Prostate gland (tissue), 2 donors: ENCODE measurements at regions not wholly inside any gene's neighbourhood (a gene's known extent, or its start where the extent isn't known, plus 50 kb on each side); places are given as distances from the start of the nearest gene placed in this dataset.

Source experiments
- DNase-seq: peaks from one replicate; pipeline ENCODE4 v3.0.0-alpha.2; 2019; ENCODE audit warnings: low spot score
- H3K27ac ChIP-seq, 2 donors: fragments of 200-600 bp; sonication (generic); 2 replicates each; pipeline ENCODE4 v1.5.1; 2017 to 2019
- H3K27me3 ChIP-seq: fragments of 200-600 bp; sonication (generic); replicated peaks from 2 replicates; pipeline ENCODE4 v1.5.1; 2019; ENCODE audit not compliant: insufficient read depth
- H3K36me3 ChIP-seq, 2 donors: fragments of 200-600 bp; sonication (generic); 1 replicate in 1 of 2; 2 replicates in 1 of 2; pipeline versions ENCODE4 v1.5.1 to v1.8.1; 2017 to 2019
- H3K4me1 ChIP-seq: fragments of 200-600 bp; sonication (generic); replicated peaks from 2 replicates; pipeline ENCODE4 v1.5.1; 2019
- H3K4me3 ChIP-seq, 2 donors: fragments of 200-600 bp; sonication (generic); 2 replicates each; pipeline ENCODE4 v1.5.1; 2017 to 2019
- H3K9me3 ChIP-seq: fragments of 200-600 bp; sonication (generic); 2 replicates; pipeline ENCODE4 v1.5.1; 2017
- POLR2A ChIP-seq: fragments of 450-650 bp; IDR thresholded peaks from one replicate; pipeline ENCODE4 v1.6.1; 2016; ENCODE audit warnings: antibody characterized with exemption, mild to moderate bottlenecking
- POLR2AphosphoS5 ChIP-seq: sonication (generic); formaldehyde crosslinking; IDR thresholded peaks from one replicate; pipeline ENCODE4 v1.6.1; 2017; ENCODE audit warnings: antibody characterized with exemption
- WGBS: methylation state at CpG from one replicate; pipeline ENCODE4 v1.1.5; 2018; 5-methylcytosine and 5-hydroxymethylcytosine counted together
- intact Hi-C: fragments of 100-400 bp; cut with DNase I; formaldehyde crosslinking; loops from one replicate; pipeline ENCODE4 v1.14.2; 2022
- TF ChIP-seq, protein P1 (sequence below), 4 experiments: fragments of 200-600 bp in 2 of 4; fragments of 450-650 bp in 2 of 4; sonication (generic) in 2 of 4; IDR thresholded peaks; 1 replicate in 3 of 4; 2 replicates in 1 of 4; pipeline ENCODE4 v1.5.1; 2016 to 2019; ENCODE audit warnings: antibody characterized with exemption in 4 of 4, mild to moderate bottlenecking in 2 of 4, moderate library complexity in 2 of 4

- no peak overlapping the region for H3K27ac ChIP-seq
- WGBS = 29% methylated on average over 9 of the region's 9 CpGs
- TF ChIP-seq POLR2AphosphoS5 (no peak), POLR2A (no peak)
- TF ChIP-seq, protein P1, sequence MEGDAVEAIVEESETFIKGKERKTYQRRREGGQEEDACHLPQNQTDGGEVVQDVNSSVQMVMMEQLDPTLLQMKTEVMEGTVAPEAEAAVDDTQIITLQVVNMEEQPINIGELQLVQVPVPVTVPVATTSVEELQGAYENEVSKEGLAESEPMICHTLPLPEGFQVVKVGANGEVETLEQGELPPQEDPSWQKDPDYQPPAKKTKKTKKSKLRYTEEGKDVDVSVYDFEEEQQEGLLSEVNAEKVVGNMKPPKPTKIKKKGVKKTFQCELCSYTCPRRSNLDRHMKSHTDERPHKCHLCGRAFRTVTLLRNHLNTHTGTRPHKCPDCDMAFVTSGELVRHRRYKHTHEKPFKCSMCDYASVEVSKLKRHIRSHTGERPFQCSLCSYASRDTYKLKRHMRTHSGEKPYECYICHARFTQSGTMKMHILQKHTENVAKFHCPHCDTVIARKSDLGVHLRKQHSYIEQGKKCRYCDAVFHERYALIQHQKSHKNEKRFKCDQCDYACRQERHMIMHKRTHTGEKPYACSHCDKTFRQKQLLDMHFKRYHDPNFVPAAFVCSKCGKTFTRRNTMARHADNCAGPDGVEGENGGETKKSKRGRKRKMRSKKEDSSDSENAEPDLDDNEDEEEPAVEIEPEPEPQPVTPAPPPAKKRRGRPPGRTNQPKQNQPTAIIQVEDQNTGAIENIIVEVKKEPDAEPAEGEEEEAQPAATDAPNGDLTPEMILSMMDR (IDR thresholded peaks at IDR 0.05) = no peak
- H3K4me3 ChIP-seq = no peak overlapping the region
- no peaks in the 10 kb centered on the region for H3K36me3 ChIP-seq
- DNase-seq = no peak
- H3K9me3 ChIP-seq = no peaks in the 10 kb centered on the region
- no peaks in the 10 kb centered on the region for H3K4me1 ChIP-seq
- intact Hi-C loops = no loop called here
- no peaks in the 10 kb centered on the region for H3K27me3 ChIP-seq
Measured at GRCh38 chr3:94524102-94524919, 461.4 kb downstream of the NSUN3 start.

DNA sequence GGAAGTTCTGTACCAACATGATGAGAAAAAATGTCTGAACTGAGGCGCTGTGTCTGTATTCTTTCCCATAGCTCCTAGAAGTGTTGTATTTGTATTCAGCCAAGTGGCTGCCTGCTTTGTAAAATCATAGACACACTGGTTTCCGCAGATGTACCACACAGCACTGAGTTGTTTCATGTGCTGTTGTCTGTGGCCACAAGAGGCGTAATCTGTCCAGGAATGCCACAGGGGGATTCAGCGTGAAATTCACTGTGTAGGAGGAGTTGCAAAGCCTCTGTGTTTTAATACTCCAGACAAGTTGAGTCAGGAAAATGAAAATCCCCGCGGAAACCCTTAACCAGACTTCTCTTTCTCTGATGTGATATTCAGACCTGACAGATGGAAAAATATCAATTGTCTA, 462.2 kb downstream of the NSUN3 start:
- peak; percentile 24 for DNase-seq
- 56% methylated on average over 6 of the region's 6 CpGs for WGBS
- Histone ChIP-seq H3K4me1 (no peaks in the 10 kb centered on the region), H3K9me3 (no peaks in the 10 kb centered on the region), H3K36me3 (no peaks in the 10 kb centered on the region), H3K27ac (no peak overlapping the region), H3K4me3 (no peak overlapping the region), H3K27me3 (no peaks in the 10 kb centered on the region)
- intact Hi-C loops = no loop called here
- TF ChIP-seq, protein P1 (IDR thresholded peaks at IDR 0.05) = peak in 2 of 4 experiments; percentile 31 to 37
- TF ChIP-seq POLR2AphosphoS5 (no peak), POLR2A (no peak)

DNA sequence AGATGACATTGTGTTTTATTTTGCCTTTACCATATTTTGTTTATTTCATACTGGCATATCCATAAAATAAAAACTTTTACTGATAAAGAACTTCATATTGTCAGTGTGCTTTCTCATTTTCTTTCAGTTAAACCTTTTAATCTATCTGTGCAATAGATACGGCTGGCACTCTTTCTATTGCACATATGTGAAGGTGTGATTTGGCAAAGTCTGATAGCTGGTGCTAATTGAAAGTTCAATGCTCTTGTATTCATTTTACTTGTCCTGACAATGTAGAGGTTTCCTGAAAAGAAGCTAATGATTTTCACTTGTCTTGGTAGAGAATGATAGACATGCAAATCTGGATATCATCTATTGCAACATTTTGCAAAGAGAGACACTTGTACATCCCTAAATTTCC, 467.0 kb downstream of the NSUN3 start:
- intact Hi-C loops = no loop called here
- 94% methylated on average over 1 of the region's 1 CpG for WGBS

GRCh38 chr3:94532951-94533350, 470.1 kb downstream of the NSUN3 start:
- no peak for DNase-seq
- Histone ChIP-seq H3K27me3 (no peaks in the 10 kb centered on the region), H3K4me3 (no peak overlapping the region), H3K27ac (no peak overlapping the region), H3K4me1 (no peaks in the 10 kb centered on the region), H3K36me3 (no peaks in the 10 kb centered on the region), H3K9me3 (no peaks in the 10 kb centered on the region)
- intact Hi-C loops = no loop called here
- 63% methylated on average over 3 of the region's 3 CpGs for WGBS
- TF ChIP-seq, protein P1 (IDR thresholded peaks at IDR 0.05) = no peak
- TF ChIP-seq POLR2AphosphoS5 (no peak), POLR2A (no peak)

More for the DNA sequence above, 467.0 kb downstream of the NSUN3 start:
- H3K27ac ChIP-seq = no peak overlapping the region
- H3K27me3 ChIP-seq = no peaks in the 10 kb centered on the region
- no peaks in the 10 kb centered on the region for H3K36me3 ChIP-seq
- no peaks in the 10 kb centered on the region for H3K9me3 ChIP-seq
- TF ChIP-seq, protein P1 (IDR thresholded peaks at IDR 0.05) = no peak
- TF ChIP-seq POLR2AphosphoS5 (no peak), POLR2A (no peak)
- no peak for DNase-seq
- H3K4me1 ChIP-seq = no peaks in the 10 kb centered on the region
- no peak overlapping the region for H3K4me3 ChIP-seq

DNA sequence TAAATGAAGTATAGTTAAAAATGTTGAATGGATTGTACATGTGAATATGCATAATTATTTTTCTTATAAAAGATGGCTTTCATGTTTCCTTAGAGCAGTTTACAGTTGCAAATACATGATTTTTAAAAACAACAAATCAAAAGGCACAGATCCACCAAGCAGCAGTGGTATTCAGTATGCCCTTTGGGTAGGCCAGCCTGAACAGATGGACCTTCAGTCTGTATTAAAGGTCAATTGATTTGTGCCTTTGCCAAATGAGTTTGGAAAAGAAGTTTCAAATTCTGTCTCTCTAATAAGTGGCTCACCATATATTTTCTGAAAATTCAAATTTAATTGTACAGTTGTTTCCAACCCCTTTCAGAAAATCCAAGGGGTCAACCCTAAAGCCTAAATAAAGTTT, 477.1 kb downstream of the NSUN3 start:
- intact Hi-C loops = no loop called here
- TF ChIP-seq, protein P1 (IDR thresholded peaks at IDR 0.05) = no peak
- no peak for TF ChIP-seq POLR2AphosphoS5
- TF ChIP-seq POLR2A = no peak
- no peaks in the 10 kb centered on the region for H3K4me1 ChIP-seq
- H3K27ac ChIP-seq = no peak overlapping the region
- no peaks in the 10 kb centered on the region for H3K9me3 ChIP-seq
- no peaks in the 10 kb centered on the region for H3K27me3 ChIP-seq
- no peak for DNase-seq
- no peak overlapping the region for H3K4me3 ChIP-seq
- no peaks in the 10 kb centered on the region for H3K36me3 ChIP-seq
